Fibroblast of lung (primary cell): ENCODE measurements at regions not wholly inside any gene's neighbourhood (a gene's known extent, or its start where the extent isn't known, plus 50 kb on each side); places are given as distances from the start of the nearest gene placed in this dataset.

Experiments
- CTCF ChIP-seq, 2 donors: IDR thresholded peaks in 1 of 2; conservative IDR thresholded peaks in 1 of 2; 1 replicate in 1 of 2; 2 replicates in 1 of 2; pipeline ENCODE4 v1.5.1; 2011 to 2012; ENCODE audit warnings: low read length in 2 of 2, control low read depth in 1 of 2, inconsistent platforms in 1 of 2, low read depth in 1 of 2, mild to moderate bottlenecking in 1 of 2
- EZH2 ChIP-seq: IDR thresholded peaks from 2 replicates; pipeline ENCODE4 v1.5.1; 2012; ENCODE audit warnings: low read length, control low read depth, mild to moderate bottlenecking; ENCODE audit errors: missing control alignments

GRCh38 chr5:89253666-89254352 is 370.8 kb upstream of the MEF2C start:
- TF ChIP-seq CTCF (conservative IDR thresholded peaks at IDR 0.05 in 1 of 2, IDR thresholded peaks at IDR 0.05 in 1 of 2; ENCODE audit: low read depth in 1 of 2, low read length in 2 of 2), result no peak
- TF ChIP-seq EZH2, result no peak
